PC-3 (cell line): ENCODE measurements at regions not wholly inside any gene's neighbourhood (a gene's known extent, or its start where the extent isn't known, plus 50 kb on each side); places are given as distances from the start of the nearest gene placed in this dataset.

Experiments used
- ATAC-seq: fragments of 200-7000 bp; cut with Tn5 transposase; 2 replicates; pipeline ENCODE4 v1.9.1; 2020; ENCODE audit warnings: mild to moderate bottlenecking, moderate library complexity
- BruUV-seq: library from RNA; stranded (reverse); fragments of 400-500 nt; replicated peaks from 2 replicates; lab custom pipeline; 2021; lab: Mats Ljungman, UMichigan
- CTCF ChIA-PET: fragments of 300-600 bp; sonication (Branson Sonifier 250); formaldehyde crosslinking; loops from one replicate; lab custom pipeline; 2022; ENCODE audit warnings: antibody characterized with exemption; lab: Charles Lee
- POLR2A ChIA-PET: fragments of 300-600 bp; sonication (Branson Sonifier 250); formaldehyde crosslinking; loops from one replicate; lab custom pipeline; 2022; ENCODE audit warnings: antibody characterized with exemption; ENCODE audit not compliant: unreplicated experiment; lab: Charles Lee
- DNase-seq: peaks from one replicate; pipeline ENCODE4 v3.0.0-alpha.2; 2015
- H2AFZ ChIP-seq: fragments of 300-600 bp; sonication (generic); 2 replicates; pipeline ENCODE4 v1.6.0; 2016; ENCODE audit warnings: antibody characterized with exemption, low read length
- H3F3A ChIP-seq: fragments of 300-600 bp; sonication (generic); one replicate; pipeline ENCODE4 v1.6.0; 2017; ENCODE audit warnings: antibody characterized with exemption, low read length, control low read depth, mild to moderate bottlenecking; ENCODE audit not compliant: unreplicated experiment
- H3K27ac ChIP-seq: fragments of 300-600 bp; sonication (generic); 2 replicates; pipeline ENCODE4 v1.5.1; 2016; ENCODE audit warnings: mild to moderate bottlenecking, low read length
- H3K27me3 ChIP-seq: fragments of 300-600 bp; sonication (generic); 2 replicates; pipeline ENCODE4 v1.6.1; 2016; ENCODE audit warnings: low read length, mixed read lengths
- H3K36me3 ChIP-seq: fragments of 300-600 bp; sonication (generic); 2 replicates; pipeline ENCODE4 v1.6.1; 2016; ENCODE audit warnings: low read depth, mixed run types, low read length, mixed read lengths
- H3K4me1 ChIP-seq: fragments of 300-600 bp; sonication (generic); 2 replicates; pipeline ENCODE4 v1.5.1; 2016; ENCODE audit warnings: low read length; ENCODE audit not compliant: insufficient read depth
- H3K4me2 ChIP-seq: fragments of 300-600 bp; sonication (generic); 2 replicates; pipeline ENCODE4 v1.6.0; 2016; ENCODE audit warnings: low read length
- H3K4me3 ChIP-seq: fragments of 300-600 bp; sonication (generic); 2 replicates; pipeline ENCODE4 v1.5.1; 2016; ENCODE audit warnings: mild to moderate bottlenecking, low read length, mixed read lengths
- H3K79me2 ChIP-seq: fragments of 300-600 bp; sonication (generic); 2 replicates; pipeline ENCODE4 v1.6.1; 2017; ENCODE audit warnings: low read length, mixed read lengths
- H3K9ac ChIP-seq: fragments of 300-600 bp; sonication (generic); 2 replicates; pipeline ENCODE4 v1.6.0; 2016; ENCODE audit warnings: mild to moderate bottlenecking, low read length
- H3K9me2 ChIP-seq: fragments of 300-600 bp; sonication (generic); replicated peaks from 2 replicates; pipeline ENCODE4 v1.6.1; 2016; ENCODE audit warnings: mixed run types, low read length, mixed read lengths
- H3K9me3 ChIP-seq: fragments of 300-600 bp; sonication (generic); 2 replicates; pipeline ENCODE4 v1.6.1; 2016; ENCODE audit warnings: low read length, mixed read lengths
- H4K20me1 ChIP-seq: fragments of 300-600 bp; sonication (generic); 2 replicates; pipeline ENCODE4 v1.6.1; 2016; ENCODE audit warnings: low read length, mixed read lengths
- CTCF ChIP-seq: fragments of 300-600 bp; sonication (generic); conservative IDR thresholded peaks from 2 replicates; pipeline ENCODE4 v1.5.1; 2017; ENCODE audit warnings: antibody characterized with exemption, low read depth, mild to moderate bottlenecking, low read length
- EZH2 ChIP-seq: fragments of 300-600 bp; sonication (generic); IDR thresholded peaks from one replicate; pipeline ENCODE4 v1.6.1; 2017; ENCODE audit warnings: antibody characterized with exemption, mild to moderate bottlenecking, low read length; ENCODE audit not compliant: unreplicated experiment
- EZH2phosphoT487 ChIP-seq: fragments of 300-600 bp; sonication (generic); IDR thresholded peaks from 2 replicates; pipeline ENCODE4 v1.6.1; 2018; ENCODE audit warnings: mild to moderate bottlenecking, antibody characterized with exemption, low read length, borderline replicate concordance
- intact Hi-C: fragments of 100-400 bp; cut with micrococcal nuclease; formaldehyde crosslinking; loops from 2 replicates; pipeline ENCODE4 v1.9.0; 2023

- no peaks in the 10 kb centered on the region for H4K20me1 ChIP-seq
- CTCF ChIA-PET = no interaction called here
- no peak overlapping the region for H3K27ac ChIP-seq
- intact Hi-C loops = no loop called here
- TF ChIP-seq EZH2phosphoT487 = no peak
- no peak for TF ChIP-seq CTCF
- no peak for TF ChIP-seq EZH2
- no peak overlapping the region for H3K4me3 ChIP-seq
- H3K27me3 ChIP-seq = no peaks in the 10 kb centered on the region
- H3K79me2 ChIP-seq = no peaks in the 10 kb centered on the region
- DNase-seq (no peak), ATAC-seq (no peak)
- H3K9ac ChIP-seq = no peak overlapping the region
- peaks cover 8% of the 10 kb centered on the region for H3K4me1 ChIP-seq
- BruUV-seq = no TSS peak
- no peaks in the 10 kb centered on the region for H3K9me3 ChIP-seq
- POLR2A ChIA-PET = no interaction called here
- no peak overlapping the region for H2AFZ ChIP-seq
- H3K4me2 ChIP-seq = no peak overlapping the region
- no peaks in the 10 kb centered on the region for H3K36me3 ChIP-seq
- no peaks in the 10 kb centered on the region for H3F3A ChIP-seq
- no peaks in the 10 kb centered on the region for H3K9me2 ChIP-seq
Observed at GRCh38 chr6:111939902-111940301, 66.7 kb upstream of the FYN start.

- H3K27me3 ChIP-seq = no peaks in the 10 kb centered on the region
- ATAC-seq (no peak), DNase-seq (no peak)
- no peaks in the 10 kb centered on the region for H3K9me3 ChIP-seq
- TF ChIP-seq CTCF (no peak), EZH2 (no peak), EZH2phosphoT487 (no peak)
- H3K9ac ChIP-seq = no peak overlapping the region
- intact Hi-C loops = no loop called here
- BruUV-seq = no TSS peak
- no peaks in the 10 kb centered on the region for H3F3A ChIP-seq
- no peak overlapping the region for H3K4me3 ChIP-seq
- POLR2A ChIA-PET = no interaction called here
- no peak overlapping the region for H3K27ac ChIP-seq
- H3K9me2 ChIP-seq = no peaks in the 10 kb centered on the region
- H4K20me1 ChIP-seq = no peaks in the 10 kb centered on the region
- no peaks in the 10 kb centered on the region for H3K36me3 ChIP-seq
- no peak overlapping the region for H2AFZ ChIP-seq
- no peak overlapping the region for H3K4me2 ChIP-seq
- no peaks in the 10 kb centered on the region for H3K79me2 ChIP-seq
- CTCF ChIA-PET = no interaction called here
- peaks cover 8% of the 10 kb centered on the region for H3K4me1 ChIP-seq
Observed at GRCh38 chr6:111940801-111941200, 67.5 kb upstream of the FYN start.

- TF ChIP-seq EZH2phosphoT487 (no peak), EZH2 (no peak), CTCF (no peak)
- Histone ChIP-seq H3K79me2 (no peaks in the 10 kb centered on the region), H3K4me3 (no peak overlapping the region), H3K27ac (no peak overlapping the region), H3K4me1 (peaks cover 8% of the 10 kb centered on the region), H3K9me2 (no peaks in the 10 kb centered on the region), H3K27me3 (no peaks in the 10 kb centered on the region), H3K9me3 (no peaks in the 10 kb centered on the region), H3K4me2 (no peak overlapping the region), H4K20me1 (no peaks in the 10 kb centered on the region), H3F3A (no peaks in the 10 kb centered on the region), H3K36me3 (no peaks in the 10 kb centered on the region), H3K9ac (no peak overlapping the region), H2AFZ (no peak overlapping the region)
- ChIA-PET POLR2A (no interaction called here), CTCF (no interaction called here)
- intact Hi-C loops = no loop called here
- DNase-seq (no peak), ATAC-seq (no peak)
- BruUV-seq = no TSS peak
Observed at GRCh38 chr6:111941686-111942330, 68.6 kb upstream of the FYN start.
